ENCODE measurements at regions not wholly inside any gene's neighbourhood (a gene's known extent, or its start where the extent isn't known, plus 50 kb on each side); places are given as distances from the start of the nearest gene placed in this dataset.

- no peak for TF ChIP-seq SPI1 (IDR thresholded peaks at IDR 0.05; ENCODE audit: borderline replicate concordance, low read depth)
- no peak for TF ChIP-seq REST (IDR thresholded peaks at IDR 0.05; ENCODE audit: insufficient replicate concordance, low read depth)
- no peak for TF ChIP-seq CTCF (IDR thresholded peaks at IDR 0.05; ENCODE audit: insufficient read depth, low read length)
- Histone ChIP-seq H3K27ac (replicated peaks) (no peak overlapping the region), H3K27me3 (ENCODE audit: insufficient read depth, poor library complexity, severe bottlenecking) (no peaks in the 10 kb centered on the region), H3K4me3 (replicated peaks; ENCODE audit: insufficient read depth, low read length) (no peak overlapping the region)
- no peak for DNase-seq (ENCODE audit: low read depth in 1 of 2, low spot score in 1 of 2)
Measured at GRCh38 chr9:126155756-126156664, 170.6 kb upstream of the MVB12B start.

GRCh38 chr9:126156898-126157297 is 169.7 kb upstream of the MVB12B start:
- no peak for DNase-seq (ENCODE audit: low read depth in 1 of 2, low spot score in 1 of 2)
- H3K4me3 ChIP-seq (replicated peaks; ENCODE audit: insufficient read depth, low read length) = no peak overlapping the region
- H3K27me3 ChIP-seq (ENCODE audit: insufficient read depth, poor library complexity, severe bottlenecking) = no peaks in the 10 kb centered on the region
- TF ChIP-seq SPI1 (IDR thresholded peaks at IDR 0.05; ENCODE audit: borderline replicate concordance, low read depth) (no peak), POLR2AphosphoS5 (IDR thresholded peaks at IDR 0.05; ENCODE audit: low read depth) (no peak), REST (IDR thresholded peaks at IDR 0.05; ENCODE audit: insufficient replicate concordance, low read depth) (no peak), GABPA (IDR thresholded peaks at IDR 0.05; ENCODE audit: low read depth) (no peak), CTCF (IDR thresholded peaks at IDR 0.05; ENCODE audit: insufficient read depth, low read length) (no peak)
- H3K27ac ChIP-seq (replicated peaks) = no peak overlapping the region

- Histone ChIP-seq H3K27me3 (ENCODE audit: insufficient read depth, poor library complexity, severe bottlenecking) (no peaks in the 10 kb centered on the region), H3K27ac (replicated peaks) (no peak overlapping the region)
- DNase-seq (ENCODE audit: low read depth in 1 of 2, low spot score in 1 of 2) = no peak
Measured at GRCh38 chr9:126157423-126157822, 169.2 kb upstream of the MVB12B start.

More at GRCh38 chr9:126157423-126157822, 169.2 kb upstream of the MVB12B start:
- no peak overlapping the region for H3K4me3 ChIP-seq (replicated peaks; ENCODE audit: insufficient read depth, low read length)
- no peak for TF ChIP-seq REST (IDR thresholded peaks at IDR 0.05; ENCODE audit: insufficient replicate concordance, low read depth)
- TF ChIP-seq CTCF (IDR thresholded peaks at IDR 0.05; ENCODE audit: insufficient read depth, low read length) = no peak
- TF ChIP-seq SPI1 (IDR thresholded peaks at IDR 0.05; ENCODE audit: borderline replicate concordance, low read depth) = no peak
- TF ChIP-seq POLR2AphosphoS5 (IDR thresholded peaks at IDR 0.05; ENCODE audit: low read depth) = no peak
- TF ChIP-seq GABPA (IDR thresholded peaks at IDR 0.05; ENCODE audit: low read depth) = no peak

All from HL-60 (cell line).